DND-41 (cell line): ENCODE measurements at regions not wholly inside any gene's neighbourhood (a gene's known extent, or its start where the extent isn't known, plus 50 kb on each side); places are given as distances from the start of the nearest gene placed in this dataset.

Experiments used
- ATAC-seq: fragments of 200-7000 bp; cut with Tn5 transposase; 3 replicates; pipeline ENCODE4 v1.9.1; 2021; ENCODE audit warnings: low read depth; ENCODE audit not compliant: insufficient read depth
- DNase-seq: peaks from one replicate; pipeline ENCODE4 v3.0.0-alpha.2; 2020
- H2AFZ ChIP-seq: 2 replicates; pipeline ENCODE4 v1.6.0; 2012; ENCODE audit warnings: low read depth, low read length
- H3K27ac ChIP-seq: 2 replicates; pipeline ENCODE4 v1.5.1; 2012; ENCODE audit warnings: low read length, inconsistent platforms
- H3K27me3 ChIP-seq: fragments of 200-600 bp; sonication (generic); 2 replicates; pipeline ENCODE4 v1.6.0; 2012; ENCODE audit warnings: low read length, mild to moderate bottlenecking, inconsistent platforms; ENCODE audit not compliant: insufficient read depth, poor library complexity
- H3K36me3 ChIP-seq: 2 replicates; pipeline ENCODE4 v1.5.1; 2012; ENCODE audit warnings: low read length, inconsistent platforms; ENCODE audit not compliant: insufficient read depth
- H3K4me1 ChIP-seq: 2 replicates; pipeline ENCODE4 v1.5.1; 2012; ENCODE audit warnings: mild to moderate bottlenecking, low read length; ENCODE audit not compliant: insufficient read depth
- H3K4me2 ChIP-seq: 2 replicates; pipeline ENCODE4 v1.6.0; 2012; ENCODE audit warnings: mild to moderate bottlenecking, moderate library complexity, low read length, inconsistent platforms; ENCODE audit not compliant: insufficient read depth
- H3K4me3 ChIP-seq, 2 experiments: fragments of 200-600 bp in 1 of 2; shearing (Covaris generic) in 1 of 2; 2 replicates each; pipeline ENCODE4 v1.5.1; 2012 to 2016; ENCODE audit warnings: inconsistent platforms in 2 of 2, low read length in 2 of 2, mild to moderate bottlenecking in 2 of 2, low read depth in 1 of 2, moderate library complexity in 1 of 2
- H3K79me2 ChIP-seq: 2 replicates; pipeline ENCODE4 v1.6.0; 2012; ENCODE audit warnings: low read length, inconsistent platforms; ENCODE audit not compliant: insufficient read depth
- H3K9ac ChIP-seq: 2 replicates; pipeline ENCODE4 v1.6.0; 2012; ENCODE audit warnings: low read depth, mild to moderate bottlenecking, inconsistent platforms, low read length, moderate library complexity
- H3K9me3 ChIP-seq: 2 replicates; pipeline ENCODE4 v1.5.1; 2012; ENCODE audit warnings: low read length, moderate library complexity, mild to moderate bottlenecking, inconsistent platforms; ENCODE audit not compliant: insufficient read depth, severe bottlenecking
- H4K20me1 ChIP-seq: 2 replicates; pipeline ENCODE4 v1.6.0; 2012; ENCODE audit warnings: low read length; ENCODE audit not compliant: insufficient read depth
- EZH2 ChIP-seq: IDR thresholded peaks from 3 replicates; pipeline ENCODE4 v1.6.1; 2012; ENCODE audit warnings: borderline replicate concordance, low read depth, mild to moderate bottlenecking, moderate library complexity, low read length, inconsistent platforms; ENCODE audit not compliant: severe bottlenecking
- TF ChIP-seq, protein P1 (sequence below): IDR thresholded peaks from 2 replicates; pipeline ENCODE4 v1.5.1; 2012; ENCODE audit warnings: borderline replicate concordance, low read length, moderate library complexity, mild to moderate bottlenecking; ENCODE audit not compliant: poor library complexity, severe bottlenecking; ENCODE audit errors: extremely low read depth

DNA sequence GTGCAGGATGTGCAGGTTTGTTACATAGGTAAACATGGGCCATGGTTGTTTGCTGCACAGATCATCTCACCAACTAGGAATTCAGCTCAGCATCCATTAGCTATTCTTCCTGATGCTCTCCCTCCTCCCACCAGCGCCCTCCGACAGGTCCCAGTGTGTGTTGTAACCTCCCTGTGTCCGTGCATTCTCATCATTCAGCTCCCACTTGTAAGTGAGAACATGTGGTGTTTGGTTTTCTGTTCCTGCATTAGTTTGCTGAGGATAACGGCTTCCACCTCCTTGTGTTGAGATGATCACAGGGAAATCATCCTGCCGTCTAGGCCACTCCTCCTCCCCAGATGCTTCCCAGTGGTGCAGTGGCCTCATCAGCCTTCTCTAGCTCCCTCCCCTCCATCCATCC, 261.6 kb upstream of the GALNT17 start:
- H3K27ac ChIP-seq: no peak overlapping the region
- H3K9me3 ChIP-seq: no peaks in the 10 kb centered on the region
- no peaks in the 10 kb centered on the region for H3K4me1 ChIP-seq
- H3K9ac ChIP-seq: no peak overlapping the region
- ATAC-seq (no peak), DNase-seq (no peak)
- TF ChIP-seq, protein P1, sequence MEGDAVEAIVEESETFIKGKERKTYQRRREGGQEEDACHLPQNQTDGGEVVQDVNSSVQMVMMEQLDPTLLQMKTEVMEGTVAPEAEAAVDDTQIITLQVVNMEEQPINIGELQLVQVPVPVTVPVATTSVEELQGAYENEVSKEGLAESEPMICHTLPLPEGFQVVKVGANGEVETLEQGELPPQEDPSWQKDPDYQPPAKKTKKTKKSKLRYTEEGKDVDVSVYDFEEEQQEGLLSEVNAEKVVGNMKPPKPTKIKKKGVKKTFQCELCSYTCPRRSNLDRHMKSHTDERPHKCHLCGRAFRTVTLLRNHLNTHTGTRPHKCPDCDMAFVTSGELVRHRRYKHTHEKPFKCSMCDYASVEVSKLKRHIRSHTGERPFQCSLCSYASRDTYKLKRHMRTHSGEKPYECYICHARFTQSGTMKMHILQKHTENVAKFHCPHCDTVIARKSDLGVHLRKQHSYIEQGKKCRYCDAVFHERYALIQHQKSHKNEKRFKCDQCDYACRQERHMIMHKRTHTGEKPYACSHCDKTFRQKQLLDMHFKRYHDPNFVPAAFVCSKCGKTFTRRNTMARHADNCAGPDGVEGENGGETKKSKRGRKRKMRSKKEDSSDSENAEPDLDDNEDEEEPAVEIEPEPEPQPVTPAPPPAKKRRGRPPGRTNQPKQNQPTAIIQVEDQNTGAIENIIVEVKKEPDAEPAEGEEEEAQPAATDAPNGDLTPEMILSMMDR: no peak
- TF ChIP-seq EZH2: no peak
- no peaks in the 10 kb centered on the region for H3K27me3 ChIP-seq
- no peaks in the 10 kb centered on the region for H4K20me1 ChIP-seq
- no peaks in the 10 kb centered on the region for H3K36me3 ChIP-seq
- no peak overlapping the region for H3K4me3 ChIP-seq
- H3K79me2 ChIP-seq: no peaks in the 10 kb centered on the region
- no peak overlapping the region for H2AFZ ChIP-seq
- H3K4me2 ChIP-seq: no peak overlapping the region

DNA sequence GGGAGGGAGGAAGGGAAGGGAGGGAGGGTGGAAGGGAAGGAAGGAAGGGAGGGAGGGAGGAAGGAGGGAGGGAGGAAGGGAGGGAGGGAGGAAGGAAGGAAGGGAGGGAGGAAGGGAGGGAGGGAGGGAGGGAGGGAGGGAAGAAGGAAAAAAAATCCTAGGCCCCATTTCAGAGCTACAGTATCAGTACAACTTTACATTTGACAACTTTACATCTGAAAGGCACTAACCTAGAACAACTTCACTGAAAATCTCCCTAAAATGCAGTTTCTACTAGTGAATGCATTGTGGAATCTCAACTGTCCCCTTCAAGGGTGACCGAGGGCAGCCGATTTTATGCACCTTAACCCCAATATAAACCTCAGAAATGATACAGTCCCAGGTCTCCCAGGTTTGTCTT, 259.8 kb upstream of the GALNT17 start:
- ATAC-seq (no peak), DNase-seq (no peak)
- Histone ChIP-seq H2AFZ (no peak overlapping the region), H3K4me2 (no peak overlapping the region), H3K4me3 (no peak overlapping the region), H3K79me2 (no peaks in the 10 kb centered on the region), H3K36me3 (no peaks in the 10 kb centered on the region), H3K27me3 (no peaks in the 10 kb centered on the region), H3K9ac (no peak overlapping the region), H3K27ac (no peak overlapping the region), H4K20me1 (no peaks in the 10 kb centered on the region), H3K4me1 (no peaks in the 10 kb centered on the region), H3K9me3 (no peaks in the 10 kb centered on the region)
- no peak for TF ChIP-seq EZH2
- TF ChIP-seq, protein P1: no peak

DNA sequence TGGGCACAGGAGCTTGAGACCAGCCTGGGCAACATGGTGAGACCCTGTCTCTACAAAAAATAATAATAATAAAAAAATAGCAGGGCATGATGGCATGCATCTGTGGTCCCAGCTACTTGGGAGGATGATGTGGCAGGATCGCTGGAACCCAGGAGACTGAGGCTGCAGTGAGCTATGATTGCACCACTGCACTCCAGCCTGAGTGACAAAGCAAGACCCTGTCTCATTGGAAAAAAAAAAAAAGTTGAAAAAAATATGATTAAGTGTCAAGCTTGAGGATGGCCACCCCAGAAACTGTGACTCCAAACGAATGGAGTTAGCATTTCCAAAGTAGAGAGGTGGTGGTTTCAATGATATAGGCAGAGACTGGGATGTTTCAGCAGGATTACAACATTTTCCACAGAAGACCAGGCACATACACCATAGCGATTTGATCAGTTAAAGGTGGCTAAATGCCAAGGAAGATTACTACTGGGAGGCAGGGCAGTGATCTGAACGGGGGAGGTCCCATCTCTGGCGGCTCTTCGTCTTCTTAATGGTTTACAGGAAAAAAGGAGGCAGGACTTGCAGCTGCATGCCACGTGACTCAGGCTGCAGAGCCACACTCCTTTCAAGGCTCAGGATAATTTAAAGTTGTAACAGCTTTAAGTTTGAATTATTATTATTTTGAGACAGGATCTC, 250.6 kb upstream of the GALNT17 start:
- no peaks in the 10 kb centered on the region for H3K4me1 ChIP-seq
- no peaks in the 10 kb centered on the region for H3K27me3 ChIP-seq
- H4K20me1 ChIP-seq: no peaks in the 10 kb centered on the region
- DNase-seq: no peak
- no peak overlapping the region for H2AFZ ChIP-seq
- H3K36me3 ChIP-seq: no peaks in the 10 kb centered on the region
- no peak overlapping the region for H3K9ac ChIP-seq
- ATAC-seq: no peak
- H3K79me2 ChIP-seq: no peaks in the 10 kb centered on the region
- H3K27ac ChIP-seq: no peak overlapping the region
- no peak overlapping the region for H3K4me3 ChIP-seq
- no peaks in the 10 kb centered on the region for H3K9me3 ChIP-seq
- TF ChIP-seq EZH2: no peak
- TF ChIP-seq, protein P1: no peak
- no peak overlapping the region for H3K4me2 ChIP-seq
